ENCODE measurements at regions not wholly inside any gene's neighbourhood (a gene's known extent, or its start where the extent isn't known, plus 50 kb on each side); places are given as distances from the start of the nearest gene placed in this dataset.

- Histone ChIP-seq H3F3A (ENCODE audit: insufficient read depth, low read length, poor library complexity, severe bottlenecking) (no peaks in the 10 kb centered on the region), H4K20me1 (ENCODE audit: insufficient read depth) (no peaks in the 10 kb centered on the region), H3K4me3 (ENCODE audit: low read length) (no peak overlapping the region), H2AFZ (ENCODE audit: low read depth, low read length) (no peak overlapping the region), H3K9ac (ENCODE audit: low read length) (no peak overlapping the region), H3K27ac (ENCODE audit: low read length) (no peak overlapping the region), H3K9me3 (ENCODE audit: low read length) (peaks cover 10% of the 10 kb centered on the region), H3K27me3 (ENCODE audit: insufficient read depth, low read depth, low read length) (no peaks in the 10 kb centered on the region), H3K79me2 (replicated peaks; ENCODE audit: insufficient read depth, low read length) (no peaks in the 10 kb centered on the region), H3K4me2 (ENCODE audit: low read length) (no peak overlapping the region), H3K36me3 (ENCODE audit: insufficient read depth, low read length) (no peaks in the 10 kb centered on the region), H3K9me2 (ENCODE audit: insufficient read depth, low read length) (no peaks in the 10 kb centered on the region)
- TF ChIP-seq RAD21 (conservative IDR thresholded peaks at IDR 0.05): no peak
- TF ChIP-seq MXI1 (conservative IDR thresholded peaks at IDR 0.05; ENCODE audit: poor library complexity, severe bottlenecking): no peak
- no peak for TF ChIP-seq EP300 (conservative IDR thresholded peaks at IDR 0.05; ENCODE audit: poor library complexity, severe bottlenecking)
- TF ChIP-seq REST (IDR thresholded peaks at IDR 0.05; ENCODE audit: borderline replicate concordance): no peak
- TF ChIP-seq TAF1 (IDR thresholded peaks at IDR 0.05; ENCODE audit: low read depth): no peak
- no peak for TF ChIP-seq CTCF (IDR thresholded peaks at IDR 0.05; ENCODE audit: poor library complexity, severe bottlenecking)
- TF ChIP-seq SMC3 (conservative IDR thresholded peaks at IDR 0.05; ENCODE audit: poor library complexity): no peak
- TF ChIP-seq POLR2AphosphoS5 (IDR thresholded peaks at IDR 0.05): no peak
- TF ChIP-seq EZH2 (IDR thresholded peaks at IDR 0.05; ENCODE audit: borderline replicate concordance, insufficient read depth, low read length, poor library complexity, severe bottlenecking): no peak
Observed at GRCh38 chr5:2140501-2141175, 257.9 kb upstream of the IRX4 start.

- TF ChIP-seq POLR2AphosphoS5 (IDR thresholded peaks at IDR 0.05) (no peak), EZH2 (IDR thresholded peaks at IDR 0.05; ENCODE audit: borderline replicate concordance, insufficient read depth, low read length, poor library complexity, severe bottlenecking) (no peak), TAF1 (IDR thresholded peaks at IDR 0.05; ENCODE audit: low read depth) (no peak)
- H3F3A ChIP-seq (ENCODE audit: insufficient read depth, low read length, poor library complexity, severe bottlenecking): no peaks in the 10 kb centered on the region
- no peak overlapping the region for H2AFZ ChIP-seq (ENCODE audit: low read depth, low read length)
- no peak overlapping the region for H3K4me2 ChIP-seq (ENCODE audit: low read length)
- peaks cover 4% of the 10 kb centered on the region for H3K9me3 ChIP-seq (ENCODE audit: low read length)
- H3K4me3 ChIP-seq (ENCODE audit: low read length): no peak overlapping the region
- no peak overlapping the region for H3K27ac ChIP-seq (ENCODE audit: low read length)
- no peak overlapping the region for H3K9ac ChIP-seq (ENCODE audit: low read length)
- no peaks in the 10 kb centered on the region for H3K79me2 ChIP-seq (replicated peaks; ENCODE audit: insufficient read depth, low read length)
- H3K36me3 ChIP-seq (ENCODE audit: insufficient read depth, low read length): no peaks in the 10 kb centered on the region
- H3K9me2 ChIP-seq (ENCODE audit: insufficient read depth, low read length): no peaks in the 10 kb centered on the region
- H4K20me1 ChIP-seq (ENCODE audit: insufficient read depth): no peaks in the 10 kb centered on the region
- no peaks in the 10 kb centered on the region for H3K27me3 ChIP-seq (ENCODE audit: insufficient read depth, low read depth, low read length)
Observed at GRCh38 chr5:2139478-2139877, 256.8 kb upstream of the IRX4 start.

Measured in neural cell (in vitro differentiated cells).